H1 (cell line): ENCODE measurements at regions not wholly inside any gene's neighbourhood (a gene's known extent, or its start where the extent isn't known, plus 50 kb on each side); places are given as distances from the start of the nearest gene placed in this dataset.

Source experiments
- CBX5 ChIP-seq: fragments of 300-800, 300-1000 bp; sonication (generic); IDR thresholded peaks from 2 replicates; pipeline ENCODE4 v1.7.1; 2016; ENCODE audit warnings: antibody characterized with exemption, low read length, low read depth
- CTCF ChIP-seq, 3 experiments: IDR thresholded peaks; 1 replicate in 2 of 3; 2 replicates in 1 of 3; pipeline versions ENCODE4 v1.5.1 to v1.6.1; 2011; ENCODE audit warnings: low read length in 3 of 3, mild to moderate bottlenecking in 3 of 3, inconsistent platforms in 2 of 3, low read depth in 1 of 3, moderate library complexity in 1 of 3; ENCODE audit not compliant: insufficient read depth in 1 of 3; ENCODE audit errors: control extremely low read depth in 1 of 3
- EP300 ChIP-seq, 2 experiments: IDR thresholded peaks; 1 replicate in 1 of 2; 2 replicates in 1 of 2; pipeline ENCODE4 v1.6.1; 2011 to 2012; ENCODE audit warnings: low read depth in 2 of 2, low read length in 2 of 2, mild to moderate bottlenecking in 2 of 2, borderline replicate concordance in 1 of 2, inconsistent platforms in 1 of 2, moderate library complexity in 1 of 2
- GABPA ChIP-seq: IDR thresholded peaks from 2 replicates; pipeline ENCODE4 v1.6.1; 2011; ENCODE audit warnings: mild to moderate bottlenecking, low read length, moderate library complexity, borderline replicate concordance; ENCODE audit not compliant: insufficient read depth
- MAFK ChIP-seq: IDR thresholded peaks from 2 replicates; pipeline ENCODE4 v1.6.1; 2012; ENCODE audit warnings: low read depth, mild to moderate bottlenecking, improper control_type of control experiment, low read length
- NRF1 ChIP-seq: IDR thresholded peaks from 2 replicates; pipeline ENCODE4 v1.6.1; 2011; ENCODE audit warnings: mild to moderate bottlenecking, low read depth, low read length, improper control_type of control experiment
- POLR2A ChIP-seq, 2 experiments: IDR thresholded peaks; 1 replicate in 1 of 2; 2 replicates in 1 of 2; pipeline ENCODE4 v1.6.1; 2011; ENCODE audit warnings: low read depth in 2 of 2, low read length in 2 of 2, mild to moderate bottlenecking in 2 of 2; ENCODE audit errors: control extremely low read depth in 1 of 2
- POLR2AphosphoS5 ChIP-seq: IDR thresholded peaks from 2 replicates; pipeline ENCODE4 v1.6.1; 2011; ENCODE audit warnings: low read depth, low read length
- TBP ChIP-seq: IDR thresholded peaks from 2 replicates; pipeline ENCODE4 v1.6.1; 2011; ENCODE audit warnings: low read depth, low read length, improper control_type of control experiment
- TEAD4 ChIP-seq: IDR thresholded peaks from 2 replicates; pipeline ENCODE4 v1.6.1; 2012; ENCODE audit warnings: low read depth, low read length, inconsistent platforms, mixed read lengths

DNA sequence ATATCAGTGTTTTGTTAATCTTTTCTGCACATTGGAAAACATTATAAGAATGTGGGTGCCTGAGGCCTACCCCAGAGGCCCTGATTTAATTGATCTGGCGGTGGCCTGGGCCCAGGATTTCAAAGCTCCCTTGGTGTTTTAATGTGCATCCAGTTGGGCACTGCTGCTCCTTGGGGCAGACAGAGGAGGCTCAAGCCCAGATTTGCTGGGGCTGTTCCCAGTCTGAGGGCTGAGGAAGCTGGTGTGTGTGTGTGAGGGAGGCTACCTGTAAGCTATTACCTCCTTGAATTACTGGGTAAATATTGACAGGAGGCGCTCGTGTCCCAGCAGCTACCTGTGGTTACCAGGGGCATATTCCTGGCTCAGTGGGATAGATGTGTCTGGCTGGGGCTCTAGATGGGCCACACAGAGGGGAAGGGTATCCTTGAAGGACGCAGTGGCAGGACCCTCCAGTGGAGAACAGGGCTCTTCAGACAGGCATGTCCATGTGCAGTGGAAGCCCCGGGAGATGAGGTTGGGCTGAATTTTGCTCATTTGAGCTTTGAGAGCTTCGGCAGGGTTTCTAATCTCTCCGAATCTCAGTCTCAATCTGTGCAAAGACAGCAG, 975.4 kb upstream of the ZNF722 start:
- no peak for TF ChIP-seq POLR2A (IDR thresholded peaks at IDR 0.05; ENCODE audit: control extremely low read depth in 1 of 2, low read depth in 2 of 2, low read length in 2 of 2)
- TF ChIP-seq CTCF (IDR thresholded peaks at IDR 0.05; ENCODE audit: control extremely low read depth in 1 of 3, insufficient read depth in 1 of 3, low read depth in 1 of 3, low read length in 3 of 3): no peak
- no peak for TF ChIP-seq TEAD4
- no peak for TF ChIP-seq TBP
- no peak for TF ChIP-seq NRF1
- TF ChIP-seq POLR2AphosphoS5: no peak
- TF ChIP-seq MAFK: no peak
- TF ChIP-seq CBX5: no peak
- TF ChIP-seq GABPA: no peak
- no peak for TF ChIP-seq EP300 (IDR thresholded peaks at IDR 0.05; ENCODE audit: borderline replicate concordance in 1 of 2, low read depth in 2 of 2, low read length in 2 of 2)
